Cerebellar cortex (tissue), 1 donor: ENCODE measurements at regions not wholly inside any gene's neighbourhood (a gene's known extent, or its start where the extent isn't known, plus 50 kb on each side); places are given as distances from the start of the nearest gene placed in this dataset.
"Not testable (repeated sequence)": the region's sequence is repeated elsewhere in the genome, so short reads cannot be mapped to it uniquely, and the experiment has no call there.

Source experiments
- DNase-seq: peaks from one replicate; pipeline ENCODE4 v3.0.0-alpha.2; 2015; ENCODE audit warnings: low spot score

- no peak for DNase-seq
These were observed 502.4 kb upstream of the PTCHD4 start for GRCh38 chr6:48613231-48613949.

- DNase-seq, result no peak
These were observed 500.3 kb upstream of the PTCHD4 start for GRCh38 chr6:48611332-48611731.

DNA sequence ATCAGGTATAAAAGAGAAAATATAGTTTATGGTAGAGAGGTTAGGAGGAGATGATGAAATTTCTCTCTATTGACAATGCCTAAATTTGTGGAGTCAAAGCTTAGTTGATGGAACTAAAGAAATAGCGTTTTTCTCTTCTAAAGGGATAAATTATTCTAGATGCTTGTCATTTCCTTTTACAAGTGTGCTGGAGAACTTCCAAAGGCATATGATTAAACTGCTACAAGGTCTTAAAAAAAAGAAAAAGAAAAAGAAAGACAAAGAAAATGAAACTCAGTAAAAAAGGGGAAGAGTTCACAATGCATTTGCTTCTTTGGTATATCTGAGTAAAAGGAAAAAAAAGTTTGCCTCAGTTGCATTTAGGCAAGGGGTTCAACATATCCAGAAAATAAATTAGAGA, 499.8 kb upstream of the PTCHD4 start:
- no peak for DNase-seq

GRCh38 chr6:48606618-48607017, 495.6 kb upstream of the PTCHD4 start:
- no peak for DNase-seq

- no peak for DNase-seq
These were observed 487.0 kb upstream of the PTCHD4 start for GRCh38 chr6:48597951-48598350.

- no peak for DNase-seq
These were observed 485.8 kb upstream of the PTCHD4 start for GRCh38 chr6:48596830-48597229.

DNA sequence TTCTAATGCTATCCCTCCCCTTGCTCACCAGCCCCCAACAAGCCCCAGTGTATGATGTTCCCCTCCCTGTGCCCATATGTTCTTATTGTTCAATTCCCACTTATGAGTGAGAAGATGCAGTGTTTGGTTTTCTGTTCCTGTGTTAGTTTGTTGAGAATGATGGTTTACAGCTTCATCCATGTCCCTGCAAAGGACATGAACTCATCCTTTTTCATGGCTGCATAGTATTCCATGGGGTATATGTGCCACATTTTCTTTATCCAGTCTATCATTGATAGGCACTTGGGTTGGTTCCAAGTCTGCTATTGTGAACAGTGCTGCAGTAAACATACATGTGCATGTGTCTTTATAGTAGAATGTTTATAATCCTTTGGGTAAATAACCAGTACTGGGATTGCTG, 480.2 kb upstream of the PTCHD4 start:
- DNase-seq, result not testable (repeated sequence)

GRCh38 chr6:48584846-48585245, 473.8 kb upstream of the PTCHD4 start:
- DNase-seq, result no peak

- DNase-seq, result no peak
These were observed 459.7 kb upstream of the PTCHD4 start for GRCh38 chr6:48570656-48571055.

- DNase-seq, result no peak
These were observed 457.9 kb upstream of the PTCHD4 start for GRCh38 chr6:48568856-48569255.

DNA sequence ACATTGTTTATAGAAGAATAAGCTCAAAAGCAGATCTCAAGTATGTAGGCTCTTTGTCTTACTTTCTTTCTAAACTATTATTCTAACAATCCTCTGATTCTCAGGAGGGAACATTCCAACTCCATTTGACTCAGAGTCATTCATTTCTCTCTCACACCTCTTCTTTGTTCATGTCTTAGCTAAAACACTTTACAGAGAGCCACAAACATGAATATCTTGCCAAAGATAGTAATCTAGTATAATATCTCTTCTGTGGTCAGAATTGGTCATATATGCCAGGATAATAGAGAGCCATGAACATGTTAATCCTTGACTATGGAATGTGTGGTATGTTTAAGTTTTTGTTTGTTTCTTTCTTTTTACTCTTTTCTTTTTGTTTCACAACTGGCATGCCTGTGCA, 456.0 kb upstream of the PTCHD4 start:
- no peak for DNase-seq

DNA sequence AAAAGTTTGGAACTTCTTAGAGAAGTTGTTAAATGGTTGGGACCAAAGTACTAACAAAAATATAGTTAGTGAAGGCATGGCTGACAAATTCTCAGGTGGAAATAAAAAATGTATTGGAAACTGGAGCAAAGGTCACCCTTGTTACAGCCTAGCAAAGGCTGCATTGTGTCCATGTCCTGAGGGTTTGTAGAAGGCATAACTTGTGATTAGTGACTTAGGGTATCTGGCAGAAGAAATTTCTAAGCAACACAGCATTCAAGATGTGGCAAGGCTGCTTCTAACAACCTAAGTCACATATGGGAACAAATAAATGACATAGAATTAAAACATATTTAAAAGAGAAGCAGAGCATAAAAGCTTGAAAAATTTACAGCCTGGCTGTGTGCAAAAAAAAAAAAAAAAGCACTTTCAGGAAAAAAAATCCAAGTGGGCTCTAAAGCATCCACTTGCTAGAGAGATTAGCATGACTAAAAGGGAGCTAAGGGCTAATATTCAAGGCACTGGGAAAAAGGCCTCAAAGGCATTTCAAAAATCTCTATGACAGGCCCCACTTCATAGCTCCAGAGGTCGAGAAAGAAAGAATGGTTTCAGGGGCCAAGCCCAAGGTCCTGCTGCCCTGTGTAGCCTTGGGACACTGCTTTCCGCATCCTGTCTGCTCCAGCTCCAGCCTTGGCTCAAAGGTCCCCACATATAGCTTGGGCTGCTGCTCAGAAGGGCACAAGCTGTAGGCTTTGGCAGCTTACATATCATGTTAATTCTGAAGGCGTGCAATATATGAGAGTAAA, 453.2 kb upstream of the PTCHD4 start:
- DNase-seq, result no peak

DNA sequence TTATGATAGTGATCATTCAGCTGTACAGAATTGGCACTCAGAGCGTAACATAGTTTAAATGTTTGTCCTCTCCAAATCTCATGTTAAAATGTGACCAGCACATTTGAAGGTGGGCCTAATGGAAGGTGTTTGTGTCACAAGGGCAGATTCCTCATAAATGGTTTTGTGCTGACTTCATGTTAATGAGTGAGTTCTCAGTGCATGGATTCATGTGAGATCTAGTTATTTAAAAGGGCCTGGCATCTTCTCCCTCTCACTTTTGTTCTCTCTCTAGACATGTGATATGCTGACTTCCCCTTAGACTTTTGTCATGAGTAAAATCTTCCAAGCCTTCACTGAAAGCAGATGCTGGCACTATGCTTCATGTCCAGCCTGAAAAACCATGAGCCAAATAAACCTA, 452.4 kb upstream of the PTCHD4 start:
- no peak for DNase-seq

- DNase-seq, result no peak
These were observed 449.4 kb upstream of the PTCHD4 start for GRCh38 chr6:48560408-48560807.

GRCh38 chr6:48553467-48554189, 442.6 kb upstream of the PTCHD4 start:
- no peak for DNase-seq

DNA sequence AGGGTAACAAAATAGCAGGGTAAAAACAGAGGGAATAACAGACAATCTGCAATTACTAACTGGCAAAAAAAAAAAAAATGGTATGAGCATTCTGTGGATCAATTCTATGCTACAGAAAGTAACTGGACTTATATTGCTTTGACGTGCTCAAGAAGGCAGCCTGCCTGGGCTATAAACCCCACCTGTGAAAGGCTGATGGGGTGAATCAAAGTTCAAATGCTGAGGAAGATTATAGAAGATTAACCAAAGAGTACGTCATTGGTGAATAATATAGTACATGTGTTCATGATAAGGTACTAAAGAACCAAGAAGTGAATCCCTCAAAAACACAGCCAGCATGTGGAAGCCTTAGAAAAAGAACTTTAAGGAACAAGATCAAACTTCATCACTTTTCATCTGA, 441.9 kb upstream of the PTCHD4 start:
- no peak for DNase-seq

- no peak for DNase-seq
These were observed 439.6 kb upstream of the PTCHD4 start for GRCh38 chr6:48550603-48551002.

- no peak for DNase-seq
These were observed 431.2 kb upstream of the PTCHD4 start for GRCh38 chr6:48542191-48542590.

- no peak for DNase-seq
These were observed 430.7 kb upstream of the PTCHD4 start for GRCh38 chr6:48541649-48542048.

- DNase-seq, result no peak
These were observed 424.6 kb upstream of the PTCHD4 start for GRCh38 chr6:48535582-48536009.

- not testable (repeated sequence) for DNase-seq
These were observed 420.0 kb upstream of the PTCHD4 start for GRCh38 chr6:48530978-48531377.

GRCh38 chr6:48525849-48526248, 414.9 kb upstream of the PTCHD4 start:
- no peak for DNase-seq

DNA sequence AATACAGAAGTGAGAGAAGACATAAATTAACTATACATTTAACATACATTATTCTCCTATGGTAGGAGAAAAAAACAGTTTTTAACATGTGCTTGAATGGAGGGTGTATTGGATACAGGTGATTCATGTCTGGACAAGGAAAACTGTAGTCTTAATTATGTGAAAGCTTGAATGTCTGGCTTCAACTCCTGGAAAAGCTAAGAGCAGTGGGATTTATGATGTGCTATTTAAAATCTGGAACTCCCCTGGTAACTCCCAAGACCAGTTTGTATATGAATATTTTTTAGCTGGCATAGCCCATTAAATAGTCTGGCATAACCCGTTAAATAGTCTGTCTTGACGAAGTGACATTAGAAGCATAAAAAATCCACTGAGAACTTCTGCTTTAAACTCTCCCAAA, 410.0 kb upstream of the PTCHD4 start:
- no peak for DNase-seq
